WTC11 (cell line): ENCODE measurements at regions not wholly inside any gene's neighbourhood (a gene's known extent, or its start where the extent isn't known, plus 50 kb on each side); places are given as distances from the start of the nearest gene placed in this dataset.

Source experiments
- ATAC-seq: fragments of 200-7000 bp; cut with Tn5 transposase; 2 replicates; pipeline ENCODE4 v1.10.0; 2021; ENCODE audit warnings: mild to moderate bottlenecking, moderate library complexity
- CTCF ChIA-PET: fragments of 300-600 bp; sonication (Branson Sonifier 250); formaldehyde crosslinking; loops from one replicate; lab custom pipeline; 2021; ENCODE audit warnings: antibody characterized with exemption; lab: Charles Lee
- POLR2A ChIA-PET: fragments of 350-600 bp; sonication (Branson Sonifier 250); formaldehyde crosslinking; loops from one replicate; lab custom pipeline; 2021; ENCODE audit warnings: antibody characterized with exemption; lab: Charles Lee
- DNase-seq: peaks from one replicate; pipeline ENCODE4 v3.0.0; 2021; ENCODE audit warnings: low spot score
- H3K27ac Mint-ChIP-seq: 2 replicates; pipeline ENCODE4 v1.8.0; 2021; ENCODE audit warnings: mixed read lengths
- H3K27me3 Mint-ChIP-seq: 2 replicates; pipeline ENCODE4 v1.8.0; 2021; ENCODE audit warnings: low read depth, mild to moderate bottlenecking, moderate library complexity, mixed read lengths
- H3K36me3 Mint-ChIP-seq: 2 replicates; pipeline ENCODE4 v1.8.0; 2021; ENCODE audit warnings: mixed read lengths
- H3K4me1 Mint-ChIP-seq: 2 replicates; pipeline ENCODE4 v1.8.0; 2022; ENCODE audit warnings: mixed read lengths
- H3K4me3 Mint-ChIP-seq: 2 replicates; pipeline ENCODE4 v1.8.0; 2021; ENCODE audit warnings: mild to moderate bottlenecking, moderate library complexity, mixed read lengths
- H3K9me3 Mint-ChIP-seq: 2 replicates; pipeline ENCODE4 v1.8.0; 2021; ENCODE audit warnings: mixed read lengths
- AR ChIP-seq: fragments of 250-450 bp; sonication (Bioruptor Pico); IDR thresholded peaks from 2 replicates; pipeline ENCODE4 v1.9.0; 2021; ENCODE audit warnings: mild to moderate bottlenecking
- E2F1 ChIP-seq: sonication (generic); formaldehyde crosslinking; IDR thresholded peaks from 2 replicates; pipeline ENCODE4 v1.8.0; 2022; ENCODE audit warnings: mild to moderate bottlenecking, missing genetic modification reagents
- FOXK1 ChIP-seq: sonication (generic); formaldehyde crosslinking; IDR thresholded peaks from 2 replicates; pipeline ENCODE4 v1.8.0; 2022; ENCODE audit warnings: mild to moderate bottlenecking, moderate library complexity, missing genetic modification reagents
- GABPB1 ChIP-seq: sonication (generic); formaldehyde crosslinking; IDR thresholded peaks from 2 replicates; pipeline ENCODE4 v1.8.1; 2023; ENCODE audit warnings: mild to moderate bottlenecking, missing genetic modification reagents
- NFATC4 ChIP-seq: fragments of 250-450 bp; sonication (Bioruptor Pico); IDR thresholded peaks from 2 replicates; pipeline ENCODE4 v1.9.0; 2021; ENCODE audit warnings: mild to moderate bottlenecking
- NR1H2 ChIP-seq: sonication (generic); formaldehyde crosslinking; IDR thresholded peaks from 2 replicates; pipeline ENCODE4 v1.9.0; 2021; ENCODE audit warnings: mild to moderate bottlenecking, moderate library complexity, missing genetic modification reagents
- SOX15 ChIP-seq: fragments of 250-450 bp; sonication (Bioruptor Pico); IDR thresholded peaks from 2 replicates; pipeline ENCODE4 v1.9.0; 2021; ENCODE audit warnings: mild to moderate bottlenecking
- SP1 ChIP-seq: sonication (generic); formaldehyde crosslinking; conservative IDR thresholded peaks from 2 replicates; pipeline ENCODE4 v1.8.1; 2022; ENCODE audit warnings: missing genetic modification reagents
- TEAD1 ChIP-seq: sonication (generic); formaldehyde crosslinking; IDR thresholded peaks from 2 replicates; pipeline ENCODE4 v1.8.0; 2022; ENCODE audit warnings: mild to moderate bottlenecking, missing genetic modification reagents
- USF1 ChIP-seq: sonication (generic); formaldehyde crosslinking; IDR thresholded peaks from 2 replicates; pipeline ENCODE4 v1.8.0; 2022; ENCODE audit warnings: mild to moderate bottlenecking, missing genetic modification reagents
- ZMAT4 ChIP-seq: fragments of 250-450 bp; sonication (Bioruptor Pico); IDR thresholded peaks from 2 replicates; pipeline ENCODE4 v1.9.0; 2021; ENCODE audit warnings: mild to moderate bottlenecking
- ZNF317 ChIP-seq: sonication (generic); formaldehyde crosslinking; IDR thresholded peaks from 2 replicates; pipeline ENCODE4 v1.8.1; 2023; ENCODE audit warnings: low read depth, mild to moderate bottlenecking, moderate library complexity, missing genetic modification reagents, borderline replicate concordance
- ZSCAN18 ChIP-seq: fragments of 250-450 bp; sonication (Bioruptor Pico); IDR thresholded peaks from 2 replicates; pipeline ENCODE4 v2.1.2; 2022; ENCODE audit warnings: mild to moderate bottlenecking, moderate library complexity
- TF ChIP-seq, protein P1 (sequence below): fragments of 250-450 bp; sonication (Bioruptor Pico); IDR thresholded peaks from 2 replicates; pipeline ENCODE4 v1.8.0; 2021; ENCODE audit warnings: mild to moderate bottlenecking

GRCh38 chr14:22468830-22469229, 120.2 kb downstream of the DAD1 start:
- H3K4me1 Mint-ChIP-seq = peaks cover 11% of the 10 kb centered on the region
- CTCF ChIA-PET = no interaction called here
- H3K27me3 Mint-ChIP-seq = no peaks in the 10 kb centered on the region
- ATAC-seq = no peak
- no peak overlapping the region for H3K4me3 Mint-ChIP-seq
- no peaks in the 10 kb centered on the region for H3K9me3 Mint-ChIP-seq
- no peaks in the 10 kb centered on the region for H3K36me3 Mint-ChIP-seq
- H3K27ac Mint-ChIP-seq = no peak overlapping the region
- TF ChIP-seq SP1 = no peak
- TF ChIP-seq, all 79 proteins: peak for 0
- POLR2A ChIA-PET = no interaction called here
- DNase-seq = no peak

DNA sequence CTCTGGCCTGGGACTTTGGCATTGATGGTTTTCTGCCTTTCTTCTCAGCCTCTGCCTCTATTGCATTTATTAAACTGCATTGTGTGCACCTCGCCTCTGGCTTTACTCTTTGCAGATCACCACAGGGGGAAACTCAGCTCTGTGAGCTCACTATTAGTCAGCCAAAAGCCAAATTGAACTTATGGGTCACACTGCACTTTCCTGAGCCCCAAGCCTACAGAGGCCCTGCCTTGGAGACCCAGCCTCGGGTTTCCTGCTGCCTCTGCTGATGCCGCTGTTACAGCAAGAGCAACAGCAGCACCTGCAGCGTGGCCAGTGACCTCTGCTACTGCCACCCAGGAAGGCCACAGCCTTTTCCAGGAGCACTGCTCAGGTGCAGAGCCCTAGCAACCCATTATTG, 122.5 kb downstream of the DAD1 start:
- TF ChIP-seq SOX15 = no peak
- TF ChIP-seq ZNF317 = no peak
- no peak for TF ChIP-seq FOXK1 (CRISPR knock-in tag)
- TF ChIP-seq, protein P1, sequence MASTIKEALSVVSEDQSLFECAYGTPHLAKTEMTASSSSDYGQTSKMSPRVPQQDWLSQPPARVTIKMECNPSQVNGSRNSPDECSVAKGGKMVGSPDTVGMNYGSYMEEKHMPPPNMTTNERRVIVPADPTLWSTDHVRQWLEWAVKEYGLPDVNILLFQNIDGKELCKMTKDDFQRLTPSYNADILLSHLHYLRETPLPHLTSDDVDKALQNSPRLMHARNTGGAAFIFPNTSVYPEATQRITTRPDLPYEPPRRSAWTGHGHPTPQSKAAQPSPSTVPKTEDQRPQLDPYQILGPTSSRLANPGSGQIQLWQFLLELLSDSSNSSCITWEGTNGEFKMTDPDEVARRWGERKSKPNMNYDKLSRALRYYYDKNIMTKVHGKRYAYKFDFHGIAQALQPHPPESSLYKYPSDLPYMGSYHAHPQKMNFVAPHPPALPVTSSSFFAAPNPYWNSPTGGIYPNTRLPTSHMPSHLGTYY = no peak
- no peak for TF ChIP-seq GABPB1 (CRISPR knock-in tag)
- no peak for TF ChIP-seq NR1H2 (CRISPR knock-in tag)
- TF ChIP-seq, all 79 proteins: peak for 0
- H3K4me3 Mint-ChIP-seq = no peak overlapping the region
- no peak for ATAC-seq
- no peak for DNase-seq
- no peaks in the 10 kb centered on the region for H3K36me3 Mint-ChIP-seq
- 0 out of 2 replicates have a peak, but pooled peaks cover 2% of the 10 kb centered on the region for H3K27me3 Mint-ChIP-seq
- no peaks in the 10 kb centered on the region for H3K9me3 Mint-ChIP-seq
- CTCF ChIA-PET = no interaction called here
- H3K4me1 Mint-ChIP-seq = peaks cover 2% of the 10 kb centered on the region; the same call in 1 of the 2 replicates
- no peak overlapping the region for H3K27ac Mint-ChIP-seq
- POLR2A ChIA-PET = no interaction called here

DNA sequence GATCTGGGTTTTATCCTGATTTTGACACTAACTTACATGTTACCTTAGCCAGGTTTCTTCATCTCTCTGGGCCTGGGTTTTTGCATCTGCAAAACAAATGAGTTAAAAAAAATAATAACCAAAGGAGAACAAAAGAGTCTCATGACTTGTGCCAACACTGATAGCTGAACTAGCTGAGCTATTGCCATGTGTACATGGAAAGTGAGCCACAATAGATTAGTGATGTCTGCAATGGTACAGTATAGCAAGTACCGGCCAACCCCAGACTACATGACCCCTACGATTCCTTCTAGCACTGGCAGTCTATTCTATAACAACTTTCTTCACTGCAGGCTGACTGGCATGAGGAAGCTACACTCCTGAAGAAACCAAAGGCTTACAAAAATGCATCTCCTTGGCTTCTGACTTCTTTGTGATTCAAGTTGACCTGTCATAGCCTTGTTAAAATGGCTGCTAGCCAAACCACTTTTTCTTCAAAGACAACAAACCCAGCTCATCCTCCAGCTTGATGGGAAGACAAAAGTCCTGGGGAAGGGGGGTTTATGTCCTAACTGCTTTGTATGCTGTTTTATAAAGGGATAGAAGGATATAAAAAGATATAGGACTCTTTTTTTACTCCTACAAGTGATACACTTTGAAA, 123.7 kb downstream of the DAD1 start:
- peaks cover 2% of the 10 kb centered on the region; the same call in 1 of the 2 replicates for H3K4me1 Mint-ChIP-seq

More for the DNA sequence above, 123.7 kb downstream of the DAD1 start:
- no peak overlapping the region for H3K27ac Mint-ChIP-seq
- TF ChIP-seq ZSCAN18 (CRISPR knock-in tag) (no peak), ZMAT4 (CRISPR knock-in tag) (no peak), SOX15 (no peak), AR (CRISPR knock-in tag) (no peak), GABPB1 (CRISPR knock-in tag) (no peak), USF1 (CRISPR knock-in tag) (no peak), NFATC4 (CRISPR knock-in tag) (no peak), E2F1 (CRISPR knock-in tag) (no peak), TEAD1 (CRISPR knock-in tag) (no peak)
- TF ChIP-seq, all 79 proteins: peak for 0
- H3K27me3 Mint-ChIP-seq = 0 out of 2 replicates have a peak, but pooled peaks cover 2% of the 10 kb centered on the region
- H3K36me3 Mint-ChIP-seq = no peaks in the 10 kb centered on the region
- CTCF ChIA-PET = interaction anchor here (0.8 to 1.4 kb wide), 3 partner anchors 11 to 105 kb away, joined by 3 read pairs; no protein-coding TSS in a partner anchor
- DNase-seq (no peak), ATAC-seq (no peak)
- H3K4me3 Mint-ChIP-seq = no peak overlapping the region
- POLR2A ChIA-PET = no interaction called here
- no peaks in the 10 kb centered on the region for H3K9me3 Mint-ChIP-seq
